Caki2 (cell line): ENCODE measurements at regions not wholly inside any gene's neighbourhood (a gene's known extent, or its start where the extent isn't known, plus 50 kb on each side); places are given as distances from the start of the nearest gene placed in this dataset.
A peak's percentile ranks its signal among the peaks of the same experiment; 100 is the strongest.

ENCODE experiments used
- DNase-seq: peaks from one replicate; pipeline ENCODE4 v3.0.0-alpha.2; 2015; ENCODE audit warnings: low read depth
- in situ Hi-C: cut with HindIII; loops from 2 replicates; pipeline ENCODE4 v1.10.0; 2016; ENCODE audit warnings: low sequenced_read_pairs, low pct_unique_long_range_greater_than_20kb, mixed read lengths

GRCh38 chr16:52976539-52977167 lies 76.0 kb downstream of the CHD9NB start:
- in situ Hi-C loops, result no loop called here
- no peak for DNase-seq

DNA sequence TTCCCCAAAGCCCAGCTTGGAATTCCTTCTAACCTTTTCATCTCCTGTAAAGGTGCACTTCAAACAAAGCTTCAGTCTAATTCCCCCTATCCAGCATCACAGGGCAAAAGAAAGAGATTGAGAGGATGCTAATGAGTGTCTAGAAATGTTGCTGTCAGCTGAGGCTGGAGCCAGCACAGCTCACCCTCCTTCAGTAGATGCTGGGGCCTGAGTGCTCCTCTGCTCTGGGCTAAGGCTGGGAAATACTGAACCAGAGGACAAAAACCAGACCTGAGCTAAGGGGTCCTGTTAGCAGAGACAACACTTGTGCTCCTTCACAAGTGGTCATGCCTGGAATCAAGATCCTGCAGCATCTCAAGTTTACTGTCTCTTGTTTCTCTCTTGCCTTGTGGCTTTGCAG lies 85.0 kb downstream of the CHD9NB start:
- in situ Hi-C loops, result no loop called here

DNA sequence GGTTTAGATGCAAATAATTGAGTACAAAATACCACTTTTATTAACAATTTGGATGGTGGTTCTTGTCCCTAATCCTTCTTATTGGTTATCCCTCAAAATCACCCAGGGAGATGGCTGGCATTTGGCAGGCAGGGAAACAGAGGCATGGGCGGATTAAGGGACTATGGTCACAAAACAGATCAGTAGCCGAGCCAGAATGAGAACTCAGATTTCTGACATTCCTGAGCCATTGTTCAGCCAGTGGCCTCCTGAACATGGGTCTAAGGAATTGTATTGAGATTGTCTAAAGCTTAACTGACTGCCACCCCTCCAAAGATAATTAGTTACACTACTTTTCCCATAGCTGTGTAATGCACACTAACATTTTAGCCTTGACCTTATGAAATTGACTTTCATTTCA lies 88.4 kb downstream of the CHD9NB start:
- in situ Hi-C loops, result no loop called here

More for the DNA sequence above, 85.0 kb downstream of the CHD9NB start:
- DNase-seq, result no peak

DNA sequence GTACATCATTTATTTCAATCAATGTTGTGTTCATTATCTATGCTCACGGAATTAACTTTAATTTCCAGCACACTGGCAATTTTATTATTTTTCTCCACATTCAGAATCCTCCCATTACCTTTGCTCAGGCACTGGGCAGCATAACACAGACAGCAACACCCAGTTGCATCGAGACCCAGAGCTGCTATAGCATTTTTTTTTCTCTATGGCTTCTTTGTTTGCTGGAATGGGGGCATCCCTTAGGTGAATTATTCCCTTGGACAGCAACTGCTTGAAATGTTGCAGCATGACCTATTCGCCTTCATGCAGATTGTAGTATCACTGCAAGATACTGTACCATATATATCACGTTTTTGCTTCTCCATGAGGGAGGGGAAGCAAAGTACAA lies 88.8 kb downstream of the CHD9NB start:
- DNase-seq, result no peak
- in situ Hi-C loops, result no loop called here

More for the DNA sequence above, 88.4 kb downstream of the CHD9NB start:
- no peak for DNase-seq

DNA sequence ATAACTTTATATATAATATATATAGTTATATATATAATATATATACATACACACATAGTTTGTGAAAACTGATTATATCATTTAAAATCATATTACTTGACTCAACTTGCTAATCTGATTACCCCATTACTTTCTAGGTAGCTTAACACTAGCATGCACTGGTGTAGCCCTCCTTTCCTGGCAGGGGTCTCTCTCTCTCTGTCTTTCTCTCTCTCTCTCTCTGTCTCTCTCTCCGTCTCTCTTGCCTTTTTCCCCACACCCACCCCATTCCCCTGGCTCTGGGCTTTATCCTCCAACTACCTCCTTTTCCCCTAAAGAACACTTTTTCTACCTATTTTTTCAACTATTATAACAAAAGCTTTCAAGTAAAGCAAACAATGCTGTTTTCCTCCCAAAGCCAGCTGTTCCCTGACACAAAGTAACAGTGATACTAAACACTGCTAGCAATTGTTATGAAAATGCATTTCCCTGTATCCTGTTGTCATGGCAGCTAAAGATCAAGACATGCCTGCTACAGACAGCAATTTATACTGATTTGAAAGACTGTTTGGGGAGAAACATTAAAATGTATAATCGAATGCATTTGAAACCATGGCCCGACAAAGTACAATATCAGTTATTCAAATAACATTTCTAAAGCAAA lies 89.4 kb downstream of the CHD9NB start:
- no peak for DNase-seq

DNA sequence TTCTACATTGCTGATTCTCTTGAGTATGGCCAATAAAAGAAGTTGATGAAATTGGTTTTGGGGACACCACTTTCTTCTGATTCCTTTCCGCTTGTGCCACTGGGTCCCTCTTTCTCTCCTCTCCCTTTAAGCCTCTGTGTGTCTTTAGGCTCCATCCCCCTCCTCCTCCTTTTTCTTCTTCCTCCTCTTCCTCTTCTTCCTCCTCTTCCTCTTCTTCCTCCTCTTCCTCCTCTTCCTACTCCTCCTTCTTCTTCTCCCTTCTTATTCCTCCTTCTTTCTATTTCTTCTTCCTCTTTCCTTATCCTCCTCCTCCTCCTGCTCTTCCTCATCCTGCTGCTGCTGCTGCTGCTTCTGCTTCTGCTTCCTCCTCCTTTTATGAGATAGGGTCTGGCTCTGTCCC lies 93.7 kb downstream of the CHD9NB start:
- no peak for DNase-seq
- in situ Hi-C loops, result no loop called here

More for the DNA sequence above, 89.4 kb downstream of the CHD9NB start:
- in situ Hi-C loops, result no loop called here

GRCh38 chr16:52957199-52957598 lies 95.5 kb downstream of the CHD9NB start:
- no peak for DNase-seq
- in situ Hi-C loops, result no loop called here

- no peak for DNase-seq
These were observed 96.7 kb downstream of the CHD9NB start for GRCh38 chr16:52956044-52956443.

DNA sequence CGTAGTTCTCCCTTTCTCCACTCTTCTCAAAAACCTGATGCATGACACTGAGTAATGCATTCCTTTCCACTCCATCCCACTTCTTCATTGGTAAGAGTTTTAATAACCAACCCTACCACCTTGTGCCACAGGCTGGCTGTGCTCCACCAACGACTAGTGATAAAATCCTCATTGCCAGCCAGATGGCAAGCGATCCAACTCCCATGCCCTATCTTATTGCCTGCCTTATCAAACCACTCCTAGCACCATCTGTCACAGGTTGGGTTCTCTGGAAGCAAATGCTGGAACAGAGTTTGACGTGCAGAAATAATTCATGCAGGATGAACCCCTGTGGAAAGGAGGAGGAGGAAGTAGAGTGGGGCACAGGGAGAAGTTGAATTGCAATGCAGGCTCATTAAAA lies 99.5 kb downstream of the CHD9NB start:
- in situ Hi-C loops, result no loop called here
- DNase-seq, result no peak

More at GRCh38 chr16:52956044-52956443, 96.7 kb downstream of the CHD9NB start:
- in situ Hi-C loops, result no loop called here

- no peak for DNase-seq
- in situ Hi-C loops, result no loop called here
These were observed 103.8 kb downstream of the CHD9NB start for GRCh38 chr16:52948946-52949345.

- in situ Hi-C loops, result no loop called here
- DNase-seq, result no peak
These were observed 120.4 kb downstream of the CHD9NB start for GRCh38 chr16:52932321-52932720.

- in situ Hi-C loops, result no loop called here
- no peak for DNase-seq
These were observed 123.0 kb downstream of the CHD9NB start for GRCh38 chr16:52929478-52930400.

DNA sequence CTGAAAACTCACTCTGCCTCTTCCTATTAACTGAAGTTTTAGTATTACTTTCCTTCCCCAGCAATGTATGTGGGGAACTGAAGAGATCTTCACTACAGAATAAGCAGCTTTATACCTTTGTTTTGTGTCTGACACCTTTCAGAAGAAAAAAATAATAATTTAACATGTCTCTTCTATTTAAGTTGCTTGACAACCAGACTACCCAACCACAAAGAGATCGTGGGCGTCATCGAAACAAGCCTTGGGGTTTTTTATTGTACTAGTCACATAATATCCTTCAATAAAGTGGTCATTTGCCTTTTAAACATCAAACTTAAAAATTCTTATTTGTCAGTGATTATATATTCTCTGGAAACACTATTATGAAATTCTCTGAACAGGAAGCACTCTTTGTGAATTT lies 123.7 kb downstream of the CHD9NB start:
- no peak for DNase-seq
- in situ Hi-C loops, result no loop called here

DNA sequence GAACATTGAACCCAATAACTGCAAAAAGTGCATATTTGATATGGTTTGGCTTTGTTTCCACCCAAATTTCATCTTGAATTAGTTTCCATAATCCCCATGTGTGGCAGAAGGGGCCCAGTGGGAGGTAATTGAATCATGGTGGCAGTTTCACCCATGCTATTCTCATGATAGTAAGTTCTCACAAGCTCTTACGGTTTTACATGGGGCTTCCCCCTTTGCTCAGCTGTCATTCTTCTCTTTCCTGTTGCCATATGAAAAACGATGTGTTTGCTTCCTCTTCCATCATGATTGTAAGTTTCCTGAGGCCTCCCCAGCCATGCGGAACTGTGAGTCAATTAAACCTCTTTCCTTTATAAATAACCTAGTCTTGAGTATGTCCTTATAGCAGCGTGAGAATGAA lies 127.6 kb downstream of the CHD9NB start:
- in situ Hi-C loops, result no loop called here
- DNase-seq, result no peak

- in situ Hi-C loops, result no loop called here
These were observed 128.5 kb downstream of the CHD9NB start for GRCh38 chr16:52924162-52924561.

DNA sequence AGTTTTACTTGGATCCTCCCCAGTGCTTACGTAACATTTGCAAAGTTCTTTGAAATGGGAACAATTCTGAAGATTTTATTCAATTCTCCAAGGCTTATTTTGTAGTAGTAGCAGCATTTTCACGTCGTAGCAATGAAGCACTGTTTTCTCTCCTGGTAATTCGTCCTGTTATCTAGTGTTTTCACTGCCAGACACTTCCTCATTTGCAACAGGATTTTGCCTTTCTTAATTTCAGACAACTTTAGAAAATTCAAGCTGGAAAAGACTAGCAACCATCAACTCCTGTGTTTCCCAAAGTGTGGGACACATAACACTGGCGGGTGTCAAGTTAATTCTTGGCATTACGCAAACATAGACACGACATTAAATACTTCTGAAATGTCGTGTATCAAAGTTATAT lies 131.6 kb downstream of the CHD9NB start:
- no peak for DNase-seq
- in situ Hi-C loops, result no loop called here

More at GRCh38 chr16:52924162-52924561, 128.5 kb downstream of the CHD9NB start:
- no peak for DNase-seq

DNA sequence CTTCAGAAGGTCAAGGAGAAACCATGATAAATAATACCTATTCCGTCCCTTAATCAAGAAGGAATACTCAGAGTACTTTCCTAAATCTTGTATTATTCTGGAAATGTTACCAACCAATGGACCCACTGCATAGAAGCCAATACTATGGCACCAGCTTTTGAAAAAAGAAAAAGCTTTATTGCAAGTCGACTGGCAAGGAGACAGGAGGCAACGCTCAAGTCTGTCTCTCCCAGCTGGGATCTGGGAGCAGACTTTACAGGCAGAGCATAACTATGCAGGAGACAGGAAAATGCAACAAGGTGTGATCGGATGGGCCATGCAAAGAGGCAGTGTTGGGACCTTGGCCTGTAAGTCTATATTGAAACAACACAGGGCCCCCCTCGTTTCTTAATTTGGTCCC lies 132.4 kb downstream of the CHD9NB start:
- in situ Hi-C loops, result no loop called here
- no peak for DNase-seq

DNA sequence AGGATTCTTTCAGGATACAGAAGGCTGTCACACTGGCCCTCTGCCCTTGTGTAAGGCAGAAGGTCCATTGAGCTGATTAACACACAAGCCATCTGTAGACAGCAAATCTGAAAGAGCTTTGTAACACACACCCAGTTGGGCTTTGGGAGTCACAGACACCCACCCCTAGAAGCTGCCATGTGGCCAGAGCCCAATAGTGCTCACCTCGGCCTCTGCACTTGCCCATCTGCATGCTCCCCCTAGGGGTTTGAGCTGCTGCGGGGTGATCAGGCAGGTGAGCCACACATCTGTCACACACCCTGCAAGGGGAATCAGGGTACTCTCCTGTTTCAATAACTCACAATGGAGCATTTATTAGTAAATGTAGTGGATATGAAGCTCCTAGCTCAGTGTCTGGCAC lies 138.3 kb downstream of the CHD9NB start:
- in situ Hi-C loops, result no loop called here
- DNase-seq, result no peak

GRCh38 chr16:52912565-52913173 lies 140.0 kb downstream of the CHD9NB start:
- in situ Hi-C loops, result no loop called here
- peak; percentile 42 for DNase-seq
